22Rv1 (cell line): ENCODE measurements at regions not wholly inside any gene's neighbourhood (a gene's known extent, or its start where the extent isn't known, plus 50 kb on each side); places are given as distances from the start of the nearest gene placed in this dataset.

Experiments used
- H3K27ac ChIP-seq: fragments of 450-650 bp; 2 replicates; pipeline ENCODE4 v1.5.1; 2017
- CTCF ChIP-seq: fragments of 450-650 bp; IDR thresholded peaks from 2 replicates; pipeline ENCODE4 v1.5.1; 2017; ENCODE audit warnings: mild to moderate bottlenecking
- ZFX ChIP-seq: fragments of 450-650 bp; IDR thresholded peaks from 2 replicates; pipeline ENCODE4 v1.6.1; 2017; ENCODE audit warnings: antibody characterized with exemption, borderline replicate concordance

- TF ChIP-seq ZFX: no peak
- no peak for TF ChIP-seq CTCF
- no peak overlapping the region for H3K27ac ChIP-seq
These were observed 283.8 kb downstream of the C7orf25 start for GRCh38 chr7:42628054-42628453.

- no peak for TF ChIP-seq ZFX
- no peak for TF ChIP-seq CTCF
- H3K27ac ChIP-seq: no peak overlapping the region
These were observed 284.2 kb downstream of the C7orf25 start for GRCh38 chr7:42627626-42628025.

- no peak for TF ChIP-seq CTCF
- no peak for TF ChIP-seq ZFX
- no peak overlapping the region for H3K27ac ChIP-seq
These were observed 284.8 kb downstream of the C7orf25 start for GRCh38 chr7:42627101-42627500.

- TF ChIP-seq ZFX: no peak
- no peak for TF ChIP-seq CTCF
- H3K27ac ChIP-seq: no peak overlapping the region
These were observed 286.4 kb downstream of the C7orf25 start for GRCh38 chr7:42625421-42625820.

GRCh38 chr7:42624471-42624870 lies 287.4 kb downstream of the C7orf25 start:
- no peak overlapping the region for H3K27ac ChIP-seq
- TF ChIP-seq ZFX: no peak
- TF ChIP-seq CTCF: no peak

- TF ChIP-seq CTCF: no peak
- no peak for TF ChIP-seq ZFX
- no peak overlapping the region for H3K27ac ChIP-seq
These were observed 290.2 kb downstream of the C7orf25 start for GRCh38 chr7:42621543-42622219.

- TF ChIP-seq CTCF (no peak), ZFX (no peak)
- no peak overlapping the region for H3K27ac ChIP-seq
These were observed 293.1 kb downstream of the C7orf25 start for GRCh38 chr7:42618651-42619360.
